ENCODE measurements at regions not wholly inside any gene's neighbourhood (a gene's known extent, or its start where the extent isn't known, plus 50 kb on each side); places are given as distances from the start of the nearest gene placed in this dataset.

GRCh38 chr4:106793933-106794332, 242.2 kb downstream of the DKK2 start:
- TF ChIP-seq POLR2AphosphoS5 (IDR thresholded peaks at IDR 0.05) = no peak
- no peak for TF ChIP-seq EP300 (IDR thresholded peaks at IDR 0.05)

All from upper lobe of left lung (tissue), 4 donors.